Calu3 (cell line): ENCODE measurements at regions not wholly inside any gene's neighbourhood (a gene's known extent, or its start where the extent isn't known, plus 50 kb on each side); places are given as distances from the start of the nearest gene placed in this dataset.

ENCODE experiments used
- BruUV-seq: library from RNA; stranded (reverse); fragments of 400-500 nt; replicated peaks from 2 replicates; lab custom pipeline; 2021; lab: Mats Ljungman, UMichigan
- CTCF ChIA-PET: fragments of 300-600 bp; sonication (Branson Sonifier 250); formaldehyde crosslinking; loops from one replicate; lab custom pipeline; 2022; ENCODE audit warnings: antibody characterized with exemption; lab: Charles Lee
- DNase-seq: peaks from one replicate; pipeline ENCODE4 v3.0.0; 2022
- H3K27ac Mint-ChIP-seq: one replicate; pipeline ENCODE4 v1.8.0; 2022; ENCODE audit warnings: mixed read lengths; ENCODE audit not compliant: unreplicated experiment
- H3K27me3 Mint-ChIP-seq: one replicate; pipeline ENCODE4 v1.8.0; 2022; ENCODE audit warnings: mixed read lengths; ENCODE audit not compliant: unreplicated experiment
- H3K36me3 Mint-ChIP-seq: one replicate; pipeline ENCODE4 v1.8.0; 2022; ENCODE audit warnings: mild to moderate bottlenecking, moderate library complexity, mixed read lengths; ENCODE audit not compliant: insufficient read depth, unreplicated experiment
- H3K4me1 Mint-ChIP-seq: one replicate; pipeline ENCODE4 v1.8.0; 2022; ENCODE audit warnings: mild to moderate bottlenecking, low read depth, mixed read lengths; ENCODE audit not compliant: unreplicated experiment
- H3K4me3 Mint-ChIP-seq: one replicate; pipeline ENCODE4 v1.8.0; 2022; ENCODE audit warnings: mild to moderate bottlenecking, low read depth, moderate library complexity, mixed read lengths; ENCODE audit not compliant: unreplicated experiment
- H3K9me3 Mint-ChIP-seq: one replicate; pipeline ENCODE4 v1.8.0; 2022; ENCODE audit warnings: low read depth, mixed read lengths; ENCODE audit not compliant: unreplicated experiment
- intact Hi-C: fragments of 100-400 bp; cut with micrococcal nuclease; formaldehyde crosslinking; loops from one replicate; pipeline ENCODE4 v1.10.0; 2022; ENCODE audit not compliant: unreplicated experiment
- TF ChIP-seq, protein P1 (sequence below): fragments of 200-600 bp; IDR thresholded peaks from one replicate; pipeline ENCODE4 v1.8.0; 2022; ENCODE audit warnings: antibody characterized with exemption; ENCODE audit not compliant: unreplicated experiment

GRCh38 chr14:49991491-49991890 is 98.6 kb downstream of the ARF6 start:
- H3K27me3 Mint-ChIP-seq = no peaks in the 10 kb centered on the region
- no peak overlapping the region for H3K4me3 Mint-ChIP-seq
- BruUV-seq = no TSS peak
- peaks cover 49% of the 10 kb centered on the region for H3K4me1 Mint-ChIP-seq
- no peak overlapping the region for H3K27ac Mint-ChIP-seq
- no peaks in the 10 kb centered on the region for H3K36me3 Mint-ChIP-seq
- intact Hi-C loops = no loop called here
- TF ChIP-seq, protein P1, sequence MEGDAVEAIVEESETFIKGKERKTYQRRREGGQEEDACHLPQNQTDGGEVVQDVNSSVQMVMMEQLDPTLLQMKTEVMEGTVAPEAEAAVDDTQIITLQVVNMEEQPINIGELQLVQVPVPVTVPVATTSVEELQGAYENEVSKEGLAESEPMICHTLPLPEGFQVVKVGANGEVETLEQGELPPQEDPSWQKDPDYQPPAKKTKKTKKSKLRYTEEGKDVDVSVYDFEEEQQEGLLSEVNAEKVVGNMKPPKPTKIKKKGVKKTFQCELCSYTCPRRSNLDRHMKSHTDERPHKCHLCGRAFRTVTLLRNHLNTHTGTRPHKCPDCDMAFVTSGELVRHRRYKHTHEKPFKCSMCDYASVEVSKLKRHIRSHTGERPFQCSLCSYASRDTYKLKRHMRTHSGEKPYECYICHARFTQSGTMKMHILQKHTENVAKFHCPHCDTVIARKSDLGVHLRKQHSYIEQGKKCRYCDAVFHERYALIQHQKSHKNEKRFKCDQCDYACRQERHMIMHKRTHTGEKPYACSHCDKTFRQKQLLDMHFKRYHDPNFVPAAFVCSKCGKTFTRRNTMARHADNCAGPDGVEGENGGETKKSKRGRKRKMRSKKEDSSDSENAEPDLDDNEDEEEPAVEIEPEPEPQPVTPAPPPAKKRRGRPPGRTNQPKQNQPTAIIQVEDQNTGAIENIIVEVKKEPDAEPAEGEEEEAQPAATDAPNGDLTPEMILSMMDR = no peak
- H3K9me3 Mint-ChIP-seq = no peaks in the 10 kb centered on the region
- DNase-seq = no peak
- CTCF ChIA-PET = no interaction called here

- Mint-ChIP-seq H3K4me1 (peaks cover 44% of the 10 kb centered on the region), H3K9me3 (no peaks in the 10 kb centered on the region), H3K36me3 (no peaks in the 10 kb centered on the region), H3K27ac (no peak overlapping the region), H3K27me3 (no peaks in the 10 kb centered on the region), H3K4me3 (no peak overlapping the region)
- CTCF ChIA-PET = interaction anchor here (1.1 kb wide), 1 partner anchor 9 kb away, joined by 4 read pairs; no protein-coding TSS in a partner anchor
- no TSS peak for BruUV-seq
- no peak for DNase-seq
- intact Hi-C loops = no loop called here
- TF ChIP-seq, protein P1 = no peak
These were observed 99.2 kb downstream of the ARF6 start for GRCh38 chr14:49992036-49992435.

DNA sequence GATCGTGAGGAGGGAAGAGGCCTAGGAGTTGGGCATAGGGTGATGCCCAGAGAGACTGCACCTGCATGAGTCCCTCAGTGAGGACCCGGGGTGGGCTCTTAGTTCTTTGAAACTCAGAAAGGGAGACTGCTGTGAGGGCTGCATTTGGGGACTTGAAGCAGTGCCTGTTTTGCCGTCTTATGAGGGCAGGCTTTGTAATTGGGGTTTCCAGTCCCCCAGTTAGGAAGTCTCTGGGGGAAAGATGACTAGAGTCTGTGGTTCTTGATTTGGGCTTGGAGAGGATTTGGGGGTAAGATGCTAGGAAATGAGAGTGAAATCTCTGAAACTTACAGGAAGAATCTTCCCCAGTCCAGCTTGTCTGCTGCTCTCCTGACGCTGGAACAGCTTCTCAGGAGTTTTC is 99.6 kb downstream of the ARF6 start:
- H3K4me1 Mint-ChIP-seq = peaks cover 42% of the 10 kb centered on the region
- CTCF ChIA-PET = interaction anchor here (1.1 kb wide), 1 partner anchor 9 kb away, joined by 4 read pairs; no protein-coding TSS in a partner anchor
- TF ChIP-seq, protein P1 = no peak
- DNase-seq = no peak
- no peaks in the 10 kb centered on the region for H3K27me3 Mint-ChIP-seq
- no TSS peak for BruUV-seq
- no peak overlapping the region for H3K27ac Mint-ChIP-seq
- no peaks in the 10 kb centered on the region for H3K9me3 Mint-ChIP-seq
- H3K4me3 Mint-ChIP-seq = no peak overlapping the region
- intact Hi-C loops = no loop called here
- no peaks in the 10 kb centered on the region for H3K36me3 Mint-ChIP-seq

DNA sequence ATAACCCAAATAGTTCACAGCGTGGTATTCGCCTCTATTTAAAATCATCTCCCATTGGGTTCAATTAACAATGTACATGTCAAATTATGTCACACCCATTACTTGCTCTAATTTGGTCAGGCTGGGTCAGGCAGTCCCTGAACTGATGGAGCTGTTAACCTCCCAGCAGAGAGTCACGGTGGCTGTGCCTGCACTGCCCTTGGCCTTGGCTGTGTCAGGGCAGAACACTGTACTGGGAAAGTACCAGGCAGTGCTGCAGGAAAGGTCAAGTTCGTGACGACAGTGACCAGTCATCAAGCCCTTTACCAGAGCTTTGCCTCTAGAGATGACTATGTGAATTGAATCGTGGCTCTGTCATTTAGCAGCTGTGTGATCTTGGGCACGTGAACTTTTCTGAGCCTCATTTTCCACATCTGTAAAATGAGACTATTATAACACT is 100.0 kb downstream of the ARF6 start:
- no peak for DNase-seq
- Mint-ChIP-seq H3K9me3 (no peaks in the 10 kb centered on the region), H3K27ac (no peak overlapping the region), H3K4me1 (peaks cover 42% of the 10 kb centered on the region), H3K4me3 (no peak overlapping the region), H3K36me3 (no peaks in the 10 kb centered on the region), H3K27me3 (no peaks in the 10 kb centered on the region)
- CTCF ChIA-PET = interaction anchor here (1.0 to 1.1 kb wide), 2 partner anchors 8 to 20 kb away, joined by 3 to 4 read pairs; no protein-coding TSS in a partner anchor
- intact Hi-C loops = no loop called here
- TF ChIP-seq, protein P1 = no peak
- BruUV-seq = no TSS peak
